ENCODE measurements at regions not wholly inside any gene's neighbourhood (a gene's known extent, or its start where the extent isn't known, plus 50 kb on each side); places are given as distances from the start of the nearest gene placed in this dataset.

GRCh38 chr2:10210336-10210735, 87.8 kb downstream of the RRM2 start:
- Mint-ChIP-seq H3K36me3 (no peaks in the 10 kb centered on the region), H3K4me3 (no peak overlapping the region), H3K27ac (no peak overlapping the region), H3K9me3 (no peaks in the 10 kb centered on the region), H3K4me1 (no peaks in the 10 kb centered on the region), H3K27me3 (no peaks in the 10 kb centered on the region)
- no peaks in the 10 kb centered on the region for H3K27me3 ChIP-seq (replicated peaks in 1 of 2; ENCODE audit: control insufficient read depth in 2 of 2, extremely low read depth in 1 of 2, insufficient read depth in 2 of 2, low read length in 1 of 2)
- H3K4me3 ChIP-seq (ENCODE audit: control insufficient read depth in 1 of 2, extremely low read depth in 1 of 2, low read length in 1 of 2), result no peak overlapping the region
- no peak overlapping the region for H3K27ac ChIP-seq (ENCODE audit: low read length)
- DNase-seq, result no peak
- POLR2A ChIA-PET, result no interaction called here
- H3K4me1 ChIP-seq (ENCODE audit: control insufficient read depth in 1 of 2, extremely low read depth in 1 of 2, insufficient read depth in 2 of 2, low read length in 2 of 2), result no peaks in the 10 kb centered on the region
- WGBS (ENCODE audit: insufficient coverage), result 88% methylated on average over 2 of the region's 6 CpGs
- no peak for ATAC-seq (replicated peaks in 1 of 4)
- CTCF ChIA-PET, result no interaction called here
- H3K9me3 ChIP-seq, result no peaks in the 10 kb centered on the region
- H3K36me3 ChIP-seq (ENCODE audit: control insufficient read depth in 2 of 2, extremely low read depth in 1 of 2, insufficient read depth in 1 of 2, low read length in 1 of 2), result no peaks in the 10 kb centered on the region

- H3K4me3 ChIP-seq (ENCODE audit: control insufficient read depth in 1 of 2, extremely low read depth in 1 of 2, low read length in 1 of 2), result no peak overlapping the region
- DNase-seq (no peak), ATAC-seq (replicated peaks in 1 of 4) (no peak)
- H3K4me3 Mint-ChIP-seq, result no peak overlapping the region
- H3K9me3 ChIP-seq, result no peaks in the 10 kb centered on the region
- no peaks in the 10 kb centered on the region for H3K27me3 ChIP-seq (replicated peaks in 1 of 2; ENCODE audit: control insufficient read depth in 2 of 2, extremely low read depth in 1 of 2, insufficient read depth in 2 of 2, low read length in 1 of 2)
- POLR2A ChIA-PET, result no interaction called here
- H3K36me3 ChIP-seq (ENCODE audit: control insufficient read depth in 2 of 2, extremely low read depth in 1 of 2, insufficient read depth in 1 of 2, low read length in 1 of 2), result no peaks in the 10 kb centered on the region
- H3K27ac Mint-ChIP-seq, result no peak overlapping the region
- no peaks in the 10 kb centered on the region for H3K4me1 ChIP-seq (ENCODE audit: control insufficient read depth in 1 of 2, extremely low read depth in 1 of 2, insufficient read depth in 2 of 2, low read length in 2 of 2)
- H3K27me3 Mint-ChIP-seq, result no peaks in the 10 kb centered on the region
- 92% methylated on average over 4 of the region's 6 CpGs for WGBS (ENCODE audit: insufficient coverage)
- CTCF ChIA-PET, result no interaction called here
- no peaks in the 10 kb centered on the region for H3K4me1 Mint-ChIP-seq
- H3K9me3 Mint-ChIP-seq, result no peaks in the 10 kb centered on the region
- H3K36me3 Mint-ChIP-seq, result no peaks in the 10 kb centered on the region
- H3K27ac ChIP-seq (ENCODE audit: low read length), result no peak overlapping the region
Measured at GRCh38 chr2:10211844-10212422, 89.4 kb downstream of the RRM2 start.

- DNase-seq (no peak), ATAC-seq (replicated peaks in 1 of 4) (no peak)
- WGBS (ENCODE audit: insufficient coverage), result 83% methylated on average over 3 of the region's 4 CpGs
- Histone ChIP-seq H3K9me3 (no peaks in the 10 kb centered on the region), H3K4me1 (ENCODE audit: control insufficient read depth in 1 of 2, extremely low read depth in 1 of 2, insufficient read depth in 2 of 2, low read length in 2 of 2) (no peaks in the 10 kb centered on the region), H3K27ac (ENCODE audit: low read length) (no peak overlapping the region), H3K4me3 (ENCODE audit: control insufficient read depth in 1 of 2, extremely low read depth in 1 of 2, low read length in 1 of 2) (no peak overlapping the region), H3K36me3 (ENCODE audit: control insufficient read depth in 2 of 2, extremely low read depth in 1 of 2, insufficient read depth in 1 of 2, low read length in 1 of 2) (no peaks in the 10 kb centered on the region), H3K27me3 (replicated peaks in 1 of 2; ENCODE audit: control insufficient read depth in 2 of 2, extremely low read depth in 1 of 2, insufficient read depth in 2 of 2, low read length in 1 of 2) (no peaks in the 10 kb centered on the region)
- ChIA-PET CTCF (no interaction called here), POLR2A (no interaction called here)
- Mint-ChIP-seq H3K4me3 (no peak overlapping the region), H3K27me3 (no peaks in the 10 kb centered on the region), H3K9me3 (no peaks in the 10 kb centered on the region), H3K27ac (no peak overlapping the region), H3K36me3 (no peaks in the 10 kb centered on the region), H3K4me1 (no peaks in the 10 kb centered on the region)
Measured at GRCh38 chr2:10212827-10213226, 89.9 kb upstream of the HPCAL1 start.

- DNase-seq (no peak), ATAC-seq (replicated peaks in 1 of 4) (no peak)
- no peaks in the 10 kb centered on the region for H3K4me1 Mint-ChIP-seq
- no peaks in the 10 kb centered on the region for H3K36me3 Mint-ChIP-seq
- H3K36me3 ChIP-seq (ENCODE audit: control insufficient read depth in 2 of 2, extremely low read depth in 1 of 2, insufficient read depth in 1 of 2, low read length in 1 of 2), result no peaks in the 10 kb centered on the region
- H3K9me3 ChIP-seq, result no peaks in the 10 kb centered on the region
- no peaks in the 10 kb centered on the region for H3K9me3 Mint-ChIP-seq
- no peak overlapping the region for H3K27ac Mint-ChIP-seq
- ChIA-PET POLR2A (no interaction called here), CTCF (no interaction called here)
- no peaks in the 10 kb centered on the region for H3K27me3 ChIP-seq (replicated peaks in 1 of 2; ENCODE audit: control insufficient read depth in 2 of 2, extremely low read depth in 1 of 2, insufficient read depth in 2 of 2, low read length in 1 of 2)
- no peaks in the 10 kb centered on the region for H3K27me3 Mint-ChIP-seq
- 93% methylated on average over 4 of the region's 8 CpGs for WGBS (ENCODE audit: insufficient coverage)
- H3K4me3 Mint-ChIP-seq, result no peak overlapping the region
- no peak overlapping the region for H3K27ac ChIP-seq (ENCODE audit: low read length)
- H3K4me3 ChIP-seq (ENCODE audit: control insufficient read depth in 1 of 2, extremely low read depth in 1 of 2, low read length in 1 of 2), result no peak overlapping the region
- H3K4me1 ChIP-seq (ENCODE audit: control insufficient read depth in 1 of 2, extremely low read depth in 1 of 2, insufficient read depth in 2 of 2, low read length in 2 of 2), result no peaks in the 10 kb centered on the region
Measured at GRCh38 chr2:10214179-10214578, 88.5 kb upstream of the HPCAL1 start.

- 89% methylated on average over 1 of the region's 7 CpGs for WGBS (ENCODE audit: insufficient coverage)
- no peaks in the 10 kb centered on the region for H3K36me3 ChIP-seq (ENCODE audit: control insufficient read depth in 2 of 2, extremely low read depth in 1 of 2, insufficient read depth in 1 of 2, low read length in 1 of 2)
- Mint-ChIP-seq H3K4me3 (no peak overlapping the region), H3K27ac (no peak overlapping the region), H3K36me3 (no peaks in the 10 kb centered on the region), H3K9me3 (no peaks in the 10 kb centered on the region), H3K27me3 (no peaks in the 10 kb centered on the region), H3K4me1 (no peaks in the 10 kb centered on the region)
- no peaks in the 10 kb centered on the region for H3K4me1 ChIP-seq (ENCODE audit: control insufficient read depth in 1 of 2, extremely low read depth in 1 of 2, insufficient read depth in 2 of 2, low read length in 2 of 2)
- H3K27me3 ChIP-seq (replicated peaks in 1 of 2; ENCODE audit: control insufficient read depth in 2 of 2, extremely low read depth in 1 of 2, insufficient read depth in 2 of 2, low read length in 1 of 2), result peaks cover 0 to 4% of the 10 kb centered on the region in 2 experiments
- H3K9me3 ChIP-seq, result no peaks in the 10 kb centered on the region
- no peak for ATAC-seq (replicated peaks in 1 of 4)
- ChIA-PET CTCF (no interaction called here), POLR2A (no interaction called here)
- DNase-seq, result no peak
- H3K4me3 ChIP-seq (ENCODE audit: control insufficient read depth in 1 of 2, extremely low read depth in 1 of 2, low read length in 1 of 2), result no peak overlapping the region
- no peak overlapping the region for H3K27ac ChIP-seq (ENCODE audit: low read length)
Measured at GRCh38 chr2:10215393-10215935, 87.2 kb upstream of the HPCAL1 start.

GRCh38 chr2:10216677-10217488, 85.8 kb upstream of the HPCAL1 start:
- ATAC-seq (replicated peaks in 1 of 4) (no peak), DNase-seq (no peak)
- Histone ChIP-seq H3K9me3 (no peaks in the 10 kb centered on the region), H3K4me3 (ENCODE audit: control insufficient read depth in 1 of 2, extremely low read depth in 1 of 2, low read length in 1 of 2) (no peak overlapping the region), H3K36me3 (ENCODE audit: control insufficient read depth in 2 of 2, extremely low read depth in 1 of 2, insufficient read depth in 1 of 2, low read length in 1 of 2) (no peaks in the 10 kb centered on the region), H3K4me1 (ENCODE audit: control insufficient read depth in 1 of 2, extremely low read depth in 1 of 2, insufficient read depth in 2 of 2, low read length in 2 of 2) (no peaks in the 10 kb centered on the region), H3K27me3 (replicated peaks in 1 of 2; ENCODE audit: control insufficient read depth in 2 of 2, extremely low read depth in 1 of 2, insufficient read depth in 2 of 2, low read length in 1 of 2) (peaks cover 0 to 7% of the 10 kb centered on the region in 2 experiments), H3K27ac (ENCODE audit: low read length) (no peak overlapping the region)
- peaks cover 2 to 3% of the 10 kb centered on the region in 2 donors for H3K27me3 Mint-ChIP-seq
- H3K4me1 Mint-ChIP-seq, result no peaks in the 10 kb centered on the region
- 94% methylated on average over 9 of the region's 28 CpGs for WGBS (ENCODE audit: insufficient coverage)
- ChIA-PET POLR2A (no interaction called here), CTCF (no interaction called here)
- no peak overlapping the region for H3K27ac Mint-ChIP-seq
- H3K36me3 Mint-ChIP-seq, result no peaks in the 10 kb centered on the region
- H3K9me3 Mint-ChIP-seq, result no peaks in the 10 kb centered on the region
- no peak overlapping the region for H3K4me3 Mint-ChIP-seq

Data from T-cell (primary cell).